Right lobe of liver (tissue), 6 donors: ENCODE measurements at regions not wholly inside any gene's neighbourhood (a gene's known extent, or its start where the extent isn't known, plus 50 kb on each side); places are given as distances from the start of the nearest gene placed in this dataset.

ENCODE experiments used
- ATAC-seq, 4 donors: fragments of 200-7000 bp; cut with Tn5 transposase; one replicate each; pipeline ENCODE4 v1.9.1; 2020; ENCODE audit warnings: mild to moderate bottlenecking in 4 of 4, moderate library complexity in 4 of 4
- DNase-seq, 3 donors: peaks; one replicate each; pipeline ENCODE4 v3.0.0-alpha.2; 2020
- H3K27ac ChIP-seq, 3 donors: fragments of 200-600 bp; one replicate each; pipeline ENCODE4 v1.8.0; 2022
- H3K27me3 ChIP-seq, 2 donors: fragments of 200-600 bp; one replicate each; pipeline ENCODE4 v1.8.0; 2022
- H3K36me3 ChIP-seq, 4 donors: fragments of 200-600 bp; sonication (generic) in 1 of 4; one replicate each; pipeline versions ENCODE4 v1.5.1 to v1.8.0; 2017 to 2022; ENCODE audit warnings: control low read depth in 1 of 4
- H3K4me1 ChIP-seq, 4 donors: fragments of 200-600 bp; sonication (generic) in 1 of 4; one replicate each; pipeline versions ENCODE4 v1.5.1 to v1.8.0; 2017 to 2022; ENCODE audit warnings: control low read depth in 1 of 4
- H3K4me3 ChIP-seq, 3 donors: fragments of 200-600 bp; one replicate each; pipeline ENCODE4 v1.8.0; 2022
- H3K9me3 ChIP-seq, 4 donors: fragments of 200-600 bp; sonication (generic) in 1 of 4; one replicate each; pipeline versions ENCODE4 v1.5.1 to v1.8.0; 2017 to 2022; ENCODE audit warnings: control low read depth in 1 of 4
- CTCF ChIP-seq, 4 donors: fragments of 200-600 bp in 3 of 4; fragments of 450-650 bp in 1 of 4; IDR thresholded peaks; one replicate each; pipeline versions ENCODE4 v1.5.1 to v1.8.0; 2016 to 2022; ENCODE audit warnings: antibody characterized with exemption in 4 of 4, mild to moderate bottlenecking in 2 of 4
- POLR2A ChIP-seq: fragments of 450-650 bp; IDR thresholded peaks from one replicate; pipeline ENCODE4 v1.6.1; 2017; ENCODE audit warnings: antibody characterized with exemption, mild to moderate bottlenecking
- WGBS: methylation state at CpG from one replicate; pipeline ENCODE4 v1.1.6; 2018; ENCODE audit warnings: low coverage, low lambda C conversion rate; ENCODE audit not compliant: insufficient coverage; ENCODE audit errors: missing lambda C conversion rate; 5-methylcytosine and 5-hydroxymethylcytosine counted together
- intact Hi-C, 2 donors: fragments of 100-400 bp; cut with DNase I; formaldehyde crosslinking; loops; one replicate each; pipeline versions ENCODE4 v1.11.2 to v1.14.1; 2022
- donor health status: DM: no; HTN: yes; CAD: no.
- donor health status: DM: no; HTN: no; CAD: no.
- donor health status: DM: no; HTN: no; CAD: no.
- donor health status: DM: no; HTN: yes; CAD: no.
- donor health status: DM: no; HTN: yes; CAD: no.

GRCh38 chr6:150529646-150530045 lies 70.0 kb upstream of the PLEKHG1 start:
- no peak overlapping the region for H3K4me3 ChIP-seq
- DNase-seq (no peak), ATAC-seq (no peak)
- H3K4me1 ChIP-seq = no peaks in the 10 kb centered on the region
- H3K27ac ChIP-seq = no peak overlapping the region
- H3K27me3 ChIP-seq = no peaks in the 10 kb centered on the region
- no peaks in the 10 kb centered on the region for H3K9me3 ChIP-seq
- intact Hi-C loops = loop anchor here in 1 of 2 donors (5.0 kb wide), 1 partner anchor 102 kb away; no protein-coding TSS in a partner anchor
- 89% methylated on average over 3 of the region's 3 CpGs for WGBS
- TF ChIP-seq POLR2A = no peak
- no peak for TF ChIP-seq CTCF (IDR thresholded peaks at IDR 0.05)
- no peaks in the 10 kb centered on the region for H3K36me3 ChIP-seq

- intact Hi-C loops = no loop called here
- DNase-seq (no peak), ATAC-seq (no peak)
- Histone ChIP-seq H3K27ac (no peak overlapping the region), H3K4me1 (peaks cover 0 to 17% (median 4%) of the 10 kb centered on the region in 4 donors), H3K4me3 (no peak overlapping the region), H3K36me3 (no peaks in the 10 kb centered on the region), H3K27me3 (no peaks in the 10 kb centered on the region), H3K9me3 (no peaks in the 10 kb centered on the region)
- 82% methylated on average over 1 of the region's 1 CpG for WGBS
- TF ChIP-seq POLR2A = no peak
Measured at GRCh38 chr6:150531957-150532356, 67.7 kb upstream of the PLEKHG1 start.

- H3K27ac ChIP-seq = no peak overlapping the region
- H3K4me3 ChIP-seq = no peak overlapping the region
- H3K36me3 ChIP-seq = no peaks in the 10 kb centered on the region
- H3K27me3 ChIP-seq = no peaks in the 10 kb centered on the region
- DNase-seq (no peak), ATAC-seq (no peak)
- peaks cover 0 to 17% (median 9%) of the 10 kb centered on the region in 4 donors for H3K4me1 ChIP-seq
- TF ChIP-seq CTCF (IDR thresholded peaks at IDR 0.05) = no peak
- no peak for TF ChIP-seq POLR2A
- WGBS = 83% methylated on average over 5 of the region's 5 CpGs
- H3K9me3 ChIP-seq = no peaks in the 10 kb centered on the region
- intact Hi-C loops = no loop called here
Measured at GRCh38 chr6:150534553-150534952, 65.1 kb upstream of the PLEKHG1 start.

- intact Hi-C loops = no loop called here
- Histone ChIP-seq H3K27me3 (no peaks in the 10 kb centered on the region), H3K9me3 (no peaks in the 10 kb centered on the region), H3K4me3 (no peak overlapping the region), H3K27ac (no peak overlapping the region), H3K4me1 (peaks cover 0 to 17% (median 9%) of the 10 kb centered on the region in 4 donors), H3K36me3 (no peaks in the 10 kb centered on the region)
- no peak for DNase-seq
- WGBS = 53% methylated on average over 2 of the region's 4 CpGs
- ATAC-seq = peak in 2 of 4 donors; percentile 19 to 51
- TF ChIP-seq CTCF (IDR thresholded peaks at IDR 0.05) = no peak
- no peak for TF ChIP-seq POLR2A
Measured at GRCh38 chr6:150535151-150535804, 64.4 kb upstream of the PLEKHG1 start.

GRCh38 chr6:150535818-150536220 lies 63.9 kb upstream of the PLEKHG1 start:
- no peak for DNase-seq
- H3K36me3 ChIP-seq = no peaks in the 10 kb centered on the region
- H3K9me3 ChIP-seq = no peaks in the 10 kb centered on the region
- intact Hi-C loops = no loop called here
- no peak overlapping the region for H3K27ac ChIP-seq
- peak; percentile 62 to 78 (median 70) for ATAC-seq
- H3K4me1 ChIP-seq = peaks cover 0 to 17% (median 9%) of the 10 kb centered on the region in 4 donors
- WGBS = 23% methylated on average over 1 of the region's 1 CpG
- H3K27me3 ChIP-seq = no peaks in the 10 kb centered on the region
- no peak for TF ChIP-seq CTCF (IDR thresholded peaks at IDR 0.05)
- no peak overlapping the region for H3K4me3 ChIP-seq
